GM19324 (cell line): ENCODE measurements at regions not wholly inside any gene's neighbourhood (a gene's known extent, or its start where the extent isn't known, plus 50 kb on each side); places are given as distances from the start of the nearest gene placed in this dataset.

Source experiments
- ATAC-seq: cut with Tn5 transposase; IDR thresholded peaks from one replicate; pipeline ENCODE4 v1.9.1; 2021; ENCODE audit warnings: mild to moderate bottlenecking, moderate library complexity; ENCODE audit not compliant: unreplicated experiment, low FRiP score

- no peak for ATAC-seq
These were observed 94.9 kb downstream of the RIPK4 start for GRCh38 chr21:41671859-41672542.

GRCh38 chr21:41671212-41671762 lies 95.6 kb downstream of the RIPK4 start:
- no peak for ATAC-seq

GRCh38 chr21:41670056-41670805 lies 96.6 kb downstream of the RIPK4 start:
- ATAC-seq: no peak

- no peak for ATAC-seq
These were observed 97.4 kb downstream of the RIPK4 start for GRCh38 chr21:41669533-41669830.

- no peak for ATAC-seq
These were observed 97.9 kb downstream of the RIPK4 start for GRCh38 chr21:41668686-41669532.

GRCh38 chr21:41668051-41668541 lies 98.8 kb downstream of the RIPK4 start:
- no peak for ATAC-seq

- ATAC-seq: no peak
These were observed 99.7 kb downstream of the RIPK4 start for GRCh38 chr21:41667136-41667535.

GRCh38 chr21:41666641-41667081 lies 100.2 kb downstream of the RIPK4 start:
- no peak for ATAC-seq

- ATAC-seq: no peak
These were observed 100.9 kb downstream of the RIPK4 start for GRCh38 chr21:41665766-41666595.

- ATAC-seq: no peak
These were observed 101.7 kb downstream of the RIPK4 start for GRCh38 chr21:41664881-41665765.

GRCh38 chr21:41663805-41664788 lies 102.8 kb downstream of the RIPK4 start:
- no peak for ATAC-seq

- no peak for ATAC-seq
These were observed 104.1 kb downstream of the RIPK4 start for GRCh38 chr21:41662761-41663160.

GRCh38 chr21:41662161-41662560 lies 104.7 kb downstream of the RIPK4 start:
- no peak for ATAC-seq

- ATAC-seq: no peak
These were observed 106.1 kb downstream of the RIPK4 start for GRCh38 chr21:41660748-41661147.

GRCh38 chr21:41659791-41660560 lies 106.9 kb downstream of the RIPK4 start:
- ATAC-seq: no peak

GRCh38 chr21:41656946-41657525 lies 109.8 kb downstream of the RIPK4 start:
- no peak for ATAC-seq

- no peak for ATAC-seq
These were observed 111.6 kb downstream of the RIPK4 start for GRCh38 chr21:41655259-41655658.
